ENCODE measurements at regions not wholly inside any gene's neighbourhood (a gene's known extent, or its start where the extent isn't known, plus 50 kb on each side); places are given as distances from the start of the nearest gene placed in this dataset.
A peak's percentile ranks its signal among the peaks of the same experiment; 100 is the strongest.
"Not testable (repeated sequence)": the region's sequence is repeated elsewhere in the genome, so short reads cannot be mapped to it uniquely, and the experiment has no call there.

DNA sequence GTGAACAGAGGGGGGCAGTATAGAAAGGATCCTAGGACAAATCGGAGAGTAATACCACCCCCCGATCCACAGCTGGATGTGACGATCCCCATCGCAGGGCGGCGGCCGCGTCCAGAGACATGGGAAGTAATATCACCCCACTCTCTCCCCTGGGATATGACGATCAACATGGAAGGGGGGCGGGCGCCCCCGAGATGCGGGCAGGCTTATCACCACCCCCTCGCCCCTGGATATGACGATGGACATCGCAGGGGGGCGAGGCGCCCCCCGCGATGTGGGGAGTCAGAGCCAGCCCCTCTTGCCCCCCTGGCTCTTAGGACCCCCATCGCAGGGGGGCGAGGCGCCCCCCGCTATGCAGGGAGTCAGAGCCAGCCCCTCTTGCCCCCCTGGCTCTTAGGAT is 120.4 kb upstream of the OSBPL11 start:
- H3K4me1 ChIP-seq (ENCODE audit: control insufficient read depth, extremely low read depth, insufficient read depth, low read length) = no peaks in the 10 kb centered on the region
- H3K9ac ChIP-seq (ENCODE audit: insufficient read depth, low read length) = no peak overlapping the region
- no peaks in the 10 kb centered on the region for H3K9me3 ChIP-seq (ENCODE audit: control insufficient read depth, insufficient read depth, low read depth, low read length)
- H3K79me2 ChIP-seq (ENCODE audit: control insufficient read depth, insufficient read depth, low read length) = no peaks in the 10 kb centered on the region
- no peak overlapping the region for H3K4me3 ChIP-seq (replicated peaks in 1 of 4; ENCODE audit: control extremely low read depth in 1 of 4, insufficient read depth in 1 of 4, low read depth in 3 of 4, low read length in 4 of 4)
- H3K4me2 ChIP-seq (ENCODE audit: extremely low read depth, insufficient read depth, low read length) = no peak overlapping the region
- TF ChIP-seq, protein P1, sequence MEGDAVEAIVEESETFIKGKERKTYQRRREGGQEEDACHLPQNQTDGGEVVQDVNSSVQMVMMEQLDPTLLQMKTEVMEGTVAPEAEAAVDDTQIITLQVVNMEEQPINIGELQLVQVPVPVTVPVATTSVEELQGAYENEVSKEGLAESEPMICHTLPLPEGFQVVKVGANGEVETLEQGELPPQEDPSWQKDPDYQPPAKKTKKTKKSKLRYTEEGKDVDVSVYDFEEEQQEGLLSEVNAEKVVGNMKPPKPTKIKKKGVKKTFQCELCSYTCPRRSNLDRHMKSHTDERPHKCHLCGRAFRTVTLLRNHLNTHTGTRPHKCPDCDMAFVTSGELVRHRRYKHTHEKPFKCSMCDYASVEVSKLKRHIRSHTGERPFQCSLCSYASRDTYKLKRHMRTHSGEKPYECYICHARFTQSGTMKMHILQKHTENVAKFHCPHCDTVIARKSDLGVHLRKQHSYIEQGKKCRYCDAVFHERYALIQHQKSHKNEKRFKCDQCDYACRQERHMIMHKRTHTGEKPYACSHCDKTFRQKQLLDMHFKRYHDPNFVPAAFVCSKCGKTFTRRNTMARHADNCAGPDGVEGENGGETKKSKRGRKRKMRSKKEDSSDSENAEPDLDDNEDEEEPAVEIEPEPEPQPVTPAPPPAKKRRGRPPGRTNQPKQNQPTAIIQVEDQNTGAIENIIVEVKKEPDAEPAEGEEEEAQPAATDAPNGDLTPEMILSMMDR (conservative IDR thresholded peaks at IDR 0.05 in 1 of 2, IDR thresholded peaks at IDR 0.05 in 1 of 2; ENCODE audit: low read depth in 1 of 2, low read length in 2 of 2) = no peak
- TF ChIP-seq EZH2 (IDR thresholded peaks at IDR 0.05; ENCODE audit: low read length, missing control alignments) = no peak
- no peaks in the 10 kb centered on the region for H3K36me3 ChIP-seq (ENCODE audit: control insufficient read depth, insufficient read depth, low read length)
- no peak for DNase-seq (ENCODE audit: low read depth in 2 of 2)
- H4K20me1 ChIP-seq (ENCODE audit: control insufficient read depth, extremely low read depth, insufficient read depth, low read length) = no peaks in the 10 kb centered on the region
- no peaks in the 10 kb centered on the region for H3K27me3 ChIP-seq (ENCODE audit: control insufficient read depth, insufficient read depth, low read length)
- H3K27ac ChIP-seq (ENCODE audit: insufficient read depth, low read length) = no peak overlapping the region
- H2AFZ ChIP-seq (ENCODE audit: low read length) = no peak overlapping the region

DNA sequence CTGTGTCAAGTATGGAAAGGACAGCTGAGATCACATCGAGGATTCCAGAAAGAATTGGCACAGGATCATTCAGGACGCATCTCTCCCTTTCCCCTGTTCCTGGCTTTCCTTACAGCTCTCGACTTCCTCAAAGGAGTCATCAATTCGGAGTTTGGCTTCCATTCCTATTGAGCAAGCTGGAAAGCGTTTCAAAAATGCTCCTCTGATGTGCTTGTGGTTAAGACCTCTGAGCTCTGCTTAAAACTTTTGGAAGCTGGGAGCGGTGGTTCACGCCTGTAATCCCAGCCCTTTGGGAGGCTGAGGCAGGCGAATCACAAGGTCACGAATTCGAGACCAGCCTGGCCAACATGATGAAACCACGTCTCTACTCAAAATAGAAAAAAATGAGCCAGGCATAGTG is 136.9 kb upstream of the OSBPL11 start:
- peak; percentile 42 to 85 for DNase-seq (ENCODE audit: low read depth in 2 of 2)
- not testable (repeated sequence) for H3K27ac ChIP-seq (ENCODE audit: insufficient read depth, low read length); H3K9me3 ChIP-seq (ENCODE audit: control insufficient read depth, insufficient read depth, low read depth, low read length); H2AFZ ChIP-seq (ENCODE audit: low read length); H4K20me1 ChIP-seq (ENCODE audit: control insufficient read depth, extremely low read depth, insufficient read depth, low read length); H3K79me2 ChIP-seq (ENCODE audit: control insufficient read depth, insufficient read depth, low read length); H3K9ac ChIP-seq (ENCODE audit: insufficient read depth, low read length); H3K4me2 ChIP-seq (ENCODE audit: extremely low read depth, insufficient read depth, low read length); H3K4me1 ChIP-seq (ENCODE audit: control insufficient read depth, extremely low read depth, insufficient read depth, low read length); H3K36me3 ChIP-seq (ENCODE audit: control insufficient read depth, insufficient read depth, low read length); H3K27me3 ChIP-seq (ENCODE audit: control insufficient read depth, insufficient read depth, low read length); H3K4me3 ChIP-seq (replicated peaks in 1 of 4; ENCODE audit: control extremely low read depth in 1 of 4, insufficient read depth in 1 of 4, low read depth in 3 of 4, low read length in 4 of 4)

GRCh38 chr3:125741991-125742718 is 146.9 kb upstream of the OSBPL11 start:
- H3K9ac ChIP-seq (ENCODE audit: insufficient read depth, low read length); H3K4me3 ChIP-seq (replicated peaks in 1 of 4; ENCODE audit: control extremely low read depth in 1 of 4, insufficient read depth in 1 of 4, low read depth in 3 of 4, low read length in 4 of 4); H3K79me2 ChIP-seq (ENCODE audit: control insufficient read depth, insufficient read depth, low read length); H3K9me3 ChIP-seq (ENCODE audit: control insufficient read depth, insufficient read depth, low read depth, low read length); H4K20me1 ChIP-seq (ENCODE audit: control insufficient read depth, extremely low read depth, insufficient read depth, low read length); H2AFZ ChIP-seq (ENCODE audit: low read length); H3K4me1 ChIP-seq (ENCODE audit: control insufficient read depth, extremely low read depth, insufficient read depth, low read length); H3K27me3 ChIP-seq (ENCODE audit: control insufficient read depth, insufficient read depth, low read length); H3K4me2 ChIP-seq (ENCODE audit: extremely low read depth, insufficient read depth, low read length); DNase-seq (ENCODE audit: low read depth in 2 of 2); H3K36me3 ChIP-seq (ENCODE audit: control insufficient read depth, insufficient read depth, low read length); H3K27ac ChIP-seq (ENCODE audit: insufficient read depth, low read length): not testable (repeated sequence)

GRCh38 chr3:125742845-125743244 is 147.5 kb upstream of the OSBPL11 start:
- DNase-seq (ENCODE audit: low read depth in 2 of 2) = peak; percentile 7 to 36
- not testable (repeated sequence) for H3K9me3 ChIP-seq (ENCODE audit: control insufficient read depth, insufficient read depth, low read depth, low read length); H3K36me3 ChIP-seq (ENCODE audit: control insufficient read depth, insufficient read depth, low read length); H3K4me1 ChIP-seq (ENCODE audit: control insufficient read depth, extremely low read depth, insufficient read depth, low read length); H3K4me3 ChIP-seq (replicated peaks in 1 of 4; ENCODE audit: control extremely low read depth in 1 of 4, insufficient read depth in 1 of 4, low read depth in 3 of 4, low read length in 4 of 4); H3K79me2 ChIP-seq (ENCODE audit: control insufficient read depth, insufficient read depth, low read length); H3K9ac ChIP-seq (ENCODE audit: insufficient read depth, low read length); H3K4me2 ChIP-seq (ENCODE audit: extremely low read depth, insufficient read depth, low read length); H3K27me3 ChIP-seq (ENCODE audit: control insufficient read depth, insufficient read depth, low read length); H3K27ac ChIP-seq (ENCODE audit: insufficient read depth, low read length); H4K20me1 ChIP-seq (ENCODE audit: control insufficient read depth, extremely low read depth, insufficient read depth, low read length); H2AFZ ChIP-seq (ENCODE audit: low read length)

- not testable (repeated sequence) for H3K4me3 ChIP-seq (replicated peaks in 1 of 4; ENCODE audit: control extremely low read depth in 1 of 4, insufficient read depth in 1 of 4, low read depth in 3 of 4, low read length in 4 of 4); H3K9me3 ChIP-seq (ENCODE audit: control insufficient read depth, insufficient read depth, low read depth, low read length); DNase-seq (ENCODE audit: low read depth in 2 of 2); H2AFZ ChIP-seq (ENCODE audit: low read length); H3K36me3 ChIP-seq (ENCODE audit: control insufficient read depth, insufficient read depth, low read length); H3K27me3 ChIP-seq (ENCODE audit: control insufficient read depth, insufficient read depth, low read length); H3K4me1 ChIP-seq (ENCODE audit: control insufficient read depth, extremely low read depth, insufficient read depth, low read length); H3K4me2 ChIP-seq (ENCODE audit: extremely low read depth, insufficient read depth, low read length); H4K20me1 ChIP-seq (ENCODE audit: control insufficient read depth, extremely low read depth, insufficient read depth, low read length); H3K79me2 ChIP-seq (ENCODE audit: control insufficient read depth, insufficient read depth, low read length); H3K27ac ChIP-seq (ENCODE audit: insufficient read depth, low read length); H3K9ac ChIP-seq (ENCODE audit: insufficient read depth, low read length)
Measured at GRCh38 chr3:125757050-125757449, 161.8 kb upstream of the OSBPL11 start.

DNA sequence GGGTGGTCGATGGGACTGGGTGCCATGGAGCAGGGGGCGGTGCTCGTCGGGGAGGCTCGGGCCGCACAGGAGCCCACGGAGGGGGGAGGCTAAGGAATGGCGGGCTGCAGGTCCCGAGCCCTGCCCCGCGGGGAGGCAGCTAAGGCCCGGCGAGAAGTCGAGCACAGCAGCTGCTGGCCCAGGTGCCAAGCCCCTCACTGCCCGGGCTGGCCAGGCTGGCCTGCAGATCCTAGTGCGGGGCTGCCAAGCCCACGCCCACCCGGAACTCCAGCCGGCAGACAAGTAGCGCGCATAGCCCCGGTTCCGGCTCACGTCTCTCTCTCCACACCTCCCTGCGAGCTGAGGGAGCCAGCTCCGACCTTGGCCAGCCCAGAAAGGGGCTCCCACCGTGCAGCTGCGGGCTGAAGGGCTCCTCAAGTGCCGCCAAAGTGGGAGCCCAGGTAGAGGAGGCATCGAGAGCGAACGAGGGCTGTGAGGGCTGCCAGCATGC is 163.4 kb upstream of the OSBPL11 start:
- not testable (repeated sequence) for H2AFZ ChIP-seq (ENCODE audit: low read length); H3K79me2 ChIP-seq (ENCODE audit: control insufficient read depth, insufficient read depth, low read length); H3K4me2 ChIP-seq (ENCODE audit: extremely low read depth, insufficient read depth, low read length); H3K4me3 ChIP-seq (replicated peaks in 1 of 4; ENCODE audit: control extremely low read depth in 1 of 4, insufficient read depth in 1 of 4, low read depth in 3 of 4, low read length in 4 of 4); H4K20me1 ChIP-seq (ENCODE audit: control insufficient read depth, extremely low read depth, insufficient read depth, low read length); DNase-seq (ENCODE audit: low read depth in 2 of 2); H3K9ac ChIP-seq (ENCODE audit: insufficient read depth, low read length); H3K4me1 ChIP-seq (ENCODE audit: control insufficient read depth, extremely low read depth, insufficient read depth, low read length); H3K36me3 ChIP-seq (ENCODE audit: control insufficient read depth, insufficient read depth, low read length); H3K27ac ChIP-seq (ENCODE audit: insufficient read depth, low read length); H3K9me3 ChIP-seq (ENCODE audit: control insufficient read depth, insufficient read depth, low read depth, low read length); H3K27me3 ChIP-seq (ENCODE audit: control insufficient read depth, insufficient read depth, low read length)
